SU-DHL-6 (cell line): ENCODE measurements at regions not wholly inside any gene's neighbourhood (a gene's known extent, or its start where the extent isn't known, plus 50 kb on each side); places are given as distances from the start of the nearest gene placed in this dataset.

Source experiments
- H2AFZ ChIP-seq: fragments of 200-600 bp; sonication (generic); 2 replicates; pipeline ENCODE4 v1.6.1; 2014; ENCODE audit warnings: low read depth, mild to moderate bottlenecking, moderate library complexity, mixed read lengths, antibody characterized with exemption, low read length; ENCODE audit not compliant: severe bottlenecking
- H3F3A ChIP-seq: fragments of 200-600 bp; shearing (Covaris generic); 2 replicates; pipeline ENCODE4 v1.6.0; 2016; ENCODE audit warnings: antibody characterized with exemption, mild to moderate bottlenecking; ENCODE audit not compliant: insufficient read depth
- H3K27ac ChIP-seq: fragments of 200-600 bp; sonication (generic); 2 replicates; pipeline ENCODE4 v1.5.1; 2016; ENCODE audit warnings: low read depth, mild to moderate bottlenecking, low read length, moderate library complexity, mixed read lengths
- H3K27me3 ChIP-seq: fragments of 200-600 bp; sonication (generic), shearing (Covaris generic); 2 replicates; pipeline ENCODE4 v1.6.0; 2014; ENCODE audit warnings: mild to moderate bottlenecking, low read length
- H3K36me3 ChIP-seq: fragments of 200-600 bp; sonication (generic); 2 replicates; pipeline ENCODE4 v1.6.1; 2014; ENCODE audit warnings: mild to moderate bottlenecking, low read length, mixed read lengths
- H3K4me2 ChIP-seq: fragments of 300-600, 200-600 bp; shearing (Covaris generic), sonication (generic); 2 replicates; pipeline ENCODE4 v1.6.0; 2014; ENCODE audit warnings: low read length, low read depth, mild to moderate bottlenecking; ENCODE audit not compliant: poor library complexity, severe bottlenecking
- H3K4me3 ChIP-seq: fragments of 200-600 bp; sonication (generic); 2 replicates; pipeline ENCODE4 v1.5.1; 2014; ENCODE audit warnings: antibody characterized with exemption, low read length, mild to moderate bottlenecking, mixed read lengths; ENCODE audit not compliant: insufficient read depth, poor library complexity, severe bottlenecking
- H3K79me2 ChIP-seq: fragments of 200-600 bp; sonication (generic); 2 replicates; pipeline ENCODE4 v1.6.1; 2014; ENCODE audit warnings: mild to moderate bottlenecking, low read length, moderate library complexity; ENCODE audit not compliant: insufficient read depth
- H3K9ac ChIP-seq: fragments of 200-600 bp; sonication (generic); 2 replicates; pipeline ENCODE4 v1.7.0; 2014; ENCODE audit warnings: mild to moderate bottlenecking, low read length
- H3K9me2 ChIP-seq: fragments of 200-600 bp; sonication (generic); replicated peaks from 2 replicates; pipeline ENCODE4 v1.6.1; 2014; ENCODE audit warnings: low read length; ENCODE audit not compliant: insufficient read depth
- H3K9me3 ChIP-seq: fragments of 200-600 bp; sonication (generic); 2 replicates; pipeline ENCODE4 v1.6.1; 2014; ENCODE audit warnings: low read length, mixed read lengths; ENCODE audit not compliant: insufficient read depth
- H4K20me1 ChIP-seq: fragments of 200-600 bp; sonication (generic); 2 replicates; pipeline ENCODE4 v1.6.1; 2014; ENCODE audit warnings: low read depth, mild to moderate bottlenecking, antibody characterized with exemption, low read length, moderate library complexity, mixed read lengths
- EZH2phosphoT487 ChIP-seq: fragments of 200-600 bp; sonication (generic), shearing (Covaris generic); conservative IDR thresholded peaks from 2 replicates; pipeline ENCODE4 v1.6.1; 2018; ENCODE audit warnings: mild to moderate bottlenecking, antibody characterized with exemption, low read length, moderate library complexity, mixed read lengths
- TF ChIP-seq, protein P1 (sequence below): fragments of 200-600 bp; sonication (generic); IDR thresholded peaks from one replicate; pipeline ENCODE4 v1.5.1; 2017; ENCODE audit warnings: antibody characterized with exemption, mild to moderate bottlenecking, low read length, moderate library complexity; ENCODE audit not compliant: insufficient read depth, poor library complexity, severe bottlenecking

DNA sequence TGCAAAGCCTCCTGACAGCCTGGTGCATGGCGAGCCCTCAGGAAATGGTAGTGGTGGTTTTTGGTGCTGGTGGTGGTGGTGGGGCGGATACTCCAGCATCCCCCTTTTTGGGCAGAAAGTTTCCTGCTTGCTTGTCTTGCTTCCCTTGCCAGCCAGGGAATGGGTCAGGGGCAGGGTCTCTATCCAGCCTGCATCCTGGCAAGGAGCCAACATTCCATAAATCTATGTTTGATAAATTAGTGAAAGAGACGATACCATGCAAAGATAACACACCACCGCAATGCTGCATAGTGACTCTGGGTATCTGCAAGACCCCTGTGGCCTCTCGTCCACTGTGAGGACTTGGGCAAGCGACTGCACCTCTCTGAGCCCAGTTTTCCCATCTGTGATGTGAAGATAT, 246.2 kb downstream of the LRFN2 start:
- Histone ChIP-seq H3K79me2 (no peaks in the 10 kb centered on the region), H2AFZ (no peak overlapping the region), H3K9me3 (no peaks in the 10 kb centered on the region), H3K9me2 (no peaks in the 10 kb centered on the region), H3K36me3 (no peaks in the 10 kb centered on the region), H4K20me1 (no peaks in the 10 kb centered on the region), H3K9ac (no peak overlapping the region), H3K27ac (no peak overlapping the region), H3K4me3 (no peak overlapping the region), H3K27me3 (no peaks in the 10 kb centered on the region), H3F3A (no peaks in the 10 kb centered on the region), H3K4me2 (no peak overlapping the region)
- no peak for TF ChIP-seq EZH2phosphoT487

DNA sequence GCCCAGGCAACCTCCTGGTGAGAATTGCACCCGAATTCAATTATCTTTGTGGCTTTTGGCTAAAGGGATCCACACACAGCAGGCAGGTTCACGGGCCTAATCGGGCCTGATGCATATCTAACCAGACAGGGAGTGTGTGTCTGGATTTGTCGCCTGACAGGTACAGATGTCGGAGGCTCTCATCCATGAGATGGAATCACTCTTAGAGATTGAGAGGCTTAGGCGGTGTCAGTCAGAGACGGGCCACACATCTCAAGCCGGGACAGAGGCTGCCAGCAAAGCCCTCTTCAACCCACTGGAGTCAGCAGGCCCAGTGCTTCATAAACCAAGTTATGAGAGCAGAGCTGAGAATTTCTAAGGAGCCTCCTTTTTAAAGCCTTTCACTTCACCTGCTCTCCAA, 247.0 kb downstream of the LRFN2 start:
- Histone ChIP-seq H3K9me2 (no peaks in the 10 kb centered on the region), H3K27ac (no peak overlapping the region), H3K9ac (no peak overlapping the region), H3K27me3 (no peaks in the 10 kb centered on the region), H2AFZ (no peak overlapping the region), H3K79me2 (no peaks in the 10 kb centered on the region), H3K4me3 (no peak overlapping the region), H3K4me2 (no peak overlapping the region), H3K9me3 (no peaks in the 10 kb centered on the region), H3F3A (no peaks in the 10 kb centered on the region), H4K20me1 (no peaks in the 10 kb centered on the region), H3K36me3 (no peaks in the 10 kb centered on the region)
- TF ChIP-seq EZH2phosphoT487: no peak
- TF ChIP-seq, protein P1, sequence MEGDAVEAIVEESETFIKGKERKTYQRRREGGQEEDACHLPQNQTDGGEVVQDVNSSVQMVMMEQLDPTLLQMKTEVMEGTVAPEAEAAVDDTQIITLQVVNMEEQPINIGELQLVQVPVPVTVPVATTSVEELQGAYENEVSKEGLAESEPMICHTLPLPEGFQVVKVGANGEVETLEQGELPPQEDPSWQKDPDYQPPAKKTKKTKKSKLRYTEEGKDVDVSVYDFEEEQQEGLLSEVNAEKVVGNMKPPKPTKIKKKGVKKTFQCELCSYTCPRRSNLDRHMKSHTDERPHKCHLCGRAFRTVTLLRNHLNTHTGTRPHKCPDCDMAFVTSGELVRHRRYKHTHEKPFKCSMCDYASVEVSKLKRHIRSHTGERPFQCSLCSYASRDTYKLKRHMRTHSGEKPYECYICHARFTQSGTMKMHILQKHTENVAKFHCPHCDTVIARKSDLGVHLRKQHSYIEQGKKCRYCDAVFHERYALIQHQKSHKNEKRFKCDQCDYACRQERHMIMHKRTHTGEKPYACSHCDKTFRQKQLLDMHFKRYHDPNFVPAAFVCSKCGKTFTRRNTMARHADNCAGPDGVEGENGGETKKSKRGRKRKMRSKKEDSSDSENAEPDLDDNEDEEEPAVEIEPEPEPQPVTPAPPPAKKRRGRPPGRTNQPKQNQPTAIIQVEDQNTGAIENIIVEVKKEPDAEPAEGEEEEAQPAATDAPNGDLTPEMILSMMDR: no peak

DNA sequence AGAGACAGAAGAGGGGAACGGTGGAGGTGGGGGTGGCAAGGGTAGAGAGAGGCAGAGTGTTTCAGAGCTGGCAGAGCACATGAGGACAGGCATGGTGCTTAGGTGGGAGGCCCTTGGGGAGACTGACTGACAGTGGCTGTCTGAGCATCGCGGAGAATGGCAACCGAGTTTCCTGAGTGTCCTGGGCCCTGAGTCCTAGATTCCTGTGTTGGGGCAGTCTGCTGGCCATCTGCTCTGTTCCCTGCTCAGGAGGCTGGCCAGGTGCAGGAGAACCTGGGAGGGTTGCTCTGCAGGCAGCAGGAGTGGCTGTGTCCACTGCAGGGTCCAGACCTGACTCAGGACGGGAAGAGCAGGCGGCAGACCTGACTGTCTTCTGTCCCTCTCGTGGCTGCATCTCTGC, 248.9 kb downstream of the LRFN2 start:
- H4K20me1 ChIP-seq: no peaks in the 10 kb centered on the region
- no peak for TF ChIP-seq EZH2phosphoT487
- TF ChIP-seq, protein P1: no peak
- H3K4me3 ChIP-seq: no peak overlapping the region
- no peaks in the 10 kb centered on the region for H3K27me3 ChIP-seq
- no peaks in the 10 kb centered on the region for H3K9me2 ChIP-seq
- no peak overlapping the region for H2AFZ ChIP-seq
- no peaks in the 10 kb centered on the region for H3K79me2 ChIP-seq
- no peak overlapping the region for H3K27ac ChIP-seq
- H3K4me2 ChIP-seq: no peak overlapping the region
- no peaks in the 10 kb centered on the region for H3F3A ChIP-seq
- H3K9me3 ChIP-seq: no peaks in the 10 kb centered on the region
- H3K9ac ChIP-seq: no peak overlapping the region
- no peaks in the 10 kb centered on the region for H3K36me3 ChIP-seq

GRCh38 chr6:40336940-40337760, 250.0 kb downstream of the LRFN2 start:
- Histone ChIP-seq H3F3A (no peaks in the 10 kb centered on the region), H3K9me3 (no peaks in the 10 kb centered on the region), H4K20me1 (no peaks in the 10 kb centered on the region), H3K79me2 (no peaks in the 10 kb centered on the region), H3K36me3 (no peaks in the 10 kb centered on the region), H3K4me3 (no peak overlapping the region), H3K27ac (no peak overlapping the region), H3K4me2 (no peak overlapping the region), H2AFZ (no peak overlapping the region), H3K9ac (no peak overlapping the region), H3K27me3 (no peaks in the 10 kb centered on the region), H3K9me2 (no peaks in the 10 kb centered on the region)
- TF ChIP-seq, protein P1: no peak
- TF ChIP-seq EZH2phosphoT487: no peak
